ENCODE measurements at regions not wholly inside any gene's neighbourhood (a gene's known extent, or its start where the extent isn't known, plus 50 kb on each side); places are given as distances from the start of the nearest gene placed in this dataset.

GRCh38 chr7:81606078-81606863 is 163.6 kb downstream of the HGF start:
- DNase-seq: no peak

GRCh38 chr7:81605493-81605892 is 164.4 kb downstream of the HGF start:
- DNase-seq: no peak

- DNase-seq: no peak
Observed at GRCh38 chr7:81604808-81605174, 165.1 kb downstream of the HGF start.

- DNase-seq: no peak
Observed at GRCh38 chr7:81604075-81604807, 165.6 kb downstream of the HGF start.

GRCh38 chr7:81600608-81601007 is 169.2 kb downstream of the HGF start:
- no peak for DNase-seq

GRCh38 chr7:81598951-81599350 is 170.9 kb downstream of the HGF start:
- DNase-seq: no peak

GRCh38 chr7:81594767-81595166 is 175.1 kb downstream of the HGF start:
- DNase-seq: no peak

GRCh38 chr7:81590131-81590530 is 179.7 kb downstream of the HGF start:
- DNase-seq: no peak

- DNase-seq: no peak
Observed at GRCh38 chr7:81584667-81585066, 185.2 kb downstream of the HGF start.

GRCh38 chr7:81583882-81584533 is 185.8 kb downstream of the HGF start:
- no peak for DNase-seq

- no peak for DNase-seq
Observed at GRCh38 chr7:81583090-81583489, 186.8 kb downstream of the HGF start.

GRCh38 chr7:81577642-81578340 is 192.1 kb downstream of the HGF start:
- DNase-seq: no peak

- DNase-seq: no peak
Observed at GRCh38 chr7:81574723-81575326, 195.0 kb downstream of the HGF start.

- DNase-seq: no peak
Observed at GRCh38 chr7:81573932-81574331, 195.9 kb downstream of the HGF start.

- no peak for DNase-seq
Observed at GRCh38 chr7:81573128-81573527, 196.7 kb downstream of the HGF start.

GRCh38 chr7:81562581-81562980 is 207.3 kb downstream of the HGF start:
- no peak for DNase-seq

GRCh38 chr7:81560708-81561107 is 209.1 kb downstream of the HGF start:
- DNase-seq: no peak

- DNase-seq: no peak
Observed at GRCh38 chr7:81549484-81550016, 220.3 kb downstream of the HGF start.

GRCh38 chr7:81534996-81535395 is 234.9 kb downstream of the HGF start:
- DNase-seq: no peak

- no peak for DNase-seq
Observed at GRCh38 chr7:81534446-81534845, 235.4 kb downstream of the HGF start.

- no peak for DNase-seq
Observed at GRCh38 chr7:81533931-81534330, 235.9 kb downstream of the HGF start.

GRCh38 chr7:81533426-81533825 is 236.4 kb downstream of the HGF start:
- DNase-seq: no peak

GRCh38 chr7:81529785-81530184 is 240.1 kb downstream of the HGF start:
- DNase-seq: no peak
